ENCODE measurements at regions not wholly inside any gene's neighbourhood (a gene's known extent, or its start where the extent isn't known, plus 50 kb on each side); places are given as distances from the start of the nearest gene placed in this dataset.
"Not testable (repeated sequence)": the region's sequence is repeated elsewhere in the genome, so short reads cannot be mapped to it uniquely, and the experiment has no call there.

DNA sequence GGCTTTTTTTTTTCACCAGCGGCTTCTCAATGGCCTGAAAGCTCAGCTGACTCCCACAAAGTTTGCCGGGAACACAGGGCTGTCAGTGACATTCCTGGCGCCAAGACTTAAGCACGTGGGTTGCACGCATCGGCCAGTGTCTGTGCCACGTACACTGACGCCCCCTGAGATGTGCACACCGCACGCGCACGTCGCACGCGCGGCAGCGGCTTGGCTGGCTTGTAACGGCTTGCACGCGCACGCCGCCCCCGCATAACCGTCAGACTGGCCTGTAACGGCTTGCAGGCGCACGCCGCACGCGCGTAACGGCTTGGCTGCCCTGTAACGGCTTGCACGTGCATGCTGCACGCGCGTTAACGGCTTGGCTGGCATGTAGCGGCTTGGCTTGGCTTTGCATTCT, 63.2 kb downstream of the CCDC74A start (continued):
- TF ChIP-seq MGA (IDR thresholded peaks at IDR 0.05) (peak; percentile 26; the same call in 1 of the 2 replicates), ZNF699 (CRISPR knock-in tag; IDR thresholded peaks at IDR 0.05; ENCODE audit: insufficient replicate concordance) (no peak), MCM3 (IDR thresholded peaks at IDR 0.05) (no peak), EGR1 (conservative IDR thresholded peaks at IDR 0.05) (peak; percentile 38), GATA2 (CRISPR knock-in tag; IDR thresholded peaks at IDR 0.05) (no peak), STAG1 (CRISPR knock-in tag; IDR thresholded peaks at IDR 0.05; ENCODE audit: borderline replicate concordance) (no peak)

DNA sequence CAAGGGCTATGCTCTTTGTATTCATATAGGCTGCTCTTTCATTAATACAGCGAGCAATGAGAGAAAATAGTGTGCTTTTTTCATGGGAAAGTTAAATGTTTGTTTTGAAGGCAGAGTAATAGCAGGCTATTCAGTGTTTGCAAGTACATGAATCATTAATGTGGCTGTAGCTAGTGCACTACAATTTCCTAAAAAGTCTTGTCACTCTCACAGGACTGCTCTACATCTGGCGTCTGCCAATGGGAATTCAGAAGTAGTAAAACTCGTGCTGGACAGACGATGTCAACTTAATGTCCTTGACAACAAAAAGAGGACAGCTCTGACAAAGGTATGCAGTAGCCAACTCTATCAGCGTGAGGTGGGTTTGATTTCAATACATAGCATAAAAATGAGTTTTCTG, 68.9 kb downstream of the CCDC74A start:
- H3K9ac ChIP-seq (ENCODE audit: insufficient read depth in 1 of 2, low read depth in 2 of 2, low read length in 2 of 2); H3K4me1 ChIP-seq (replicated peaks in 1 of 2; ENCODE audit: control insufficient read depth in 2 of 2, insufficient read depth in 2 of 2, low read length in 2 of 2); H3K27ac ChIP-seq (ENCODE audit: extremely low read depth, low read depth, low read length); H2AFZ ChIP-seq (ENCODE audit: low read depth, low read length); POLR2A ChIA-PET; CTCF ChIA-PET (ENCODE audit: low intra/inter-chr PET ratio); BruUV-seq (replicated peaks); ATAC-seq; H3K9me3 ChIP-seq (replicated peaks; ENCODE audit: control insufficient read depth, insufficient read depth, low read depth, low read length); H3K4me3 ChIP-seq; H4K20me1 ChIP-seq (replicated peaks; ENCODE audit: control insufficient read depth, insufficient read depth, low read length); in situ Hi-C loops (cut with MboI); intact Hi-C loops (cut with micrococcal nuclease); FAIRE-seq; H3K27me3 ChIP-seq (ENCODE audit: control insufficient read depth in 2 of 2, insufficient read depth in 2 of 2, low read length in 2 of 2); H3K79me2 ChIP-seq (ENCODE audit: control insufficient read depth, insufficient read depth, low read length); H3K9me1 ChIP-seq (ENCODE audit: control insufficient read depth, insufficient read depth, low read length); DNase-seq (ENCODE audit: extremely low read depth in 1 of 4, low spot score in 3 of 4); H3K4me2 ChIP-seq (ENCODE audit: insufficient read depth, low read length); H3K36me3 ChIP-seq (ENCODE audit: control insufficient read depth, insufficient read depth, low read length): not testable (repeated sequence)
- 29% methylated on average over 3 of the region's 5 CpGs for WGBS (ENCODE audit: insufficient coverage, low coverage, missing lambda C conversion rate)

Data from K562 (cell line).